IMR-90 (cell line): ENCODE measurements at regions not wholly inside any gene's neighbourhood (a gene's known extent, or its start where the extent isn't known, plus 50 kb on each side); places are given as distances from the start of the nearest gene placed in this dataset.

Experiments used
- ATAC-seq: fragments of 200-7000 bp; cut with Tn5 transposase; 2 replicates; pipeline ENCODE4 v1.9.1; 2020; ENCODE audit warnings: low read depth, mild to moderate bottlenecking, moderate library complexity
- BruUV-seq: library from RNA; stranded (reverse); fragments of 400-500 nt; replicated peaks from 2 replicates; lab custom pipeline; 2021; lab: Mats Ljungman, UMichigan
- CTCF ChIA-PET: fragments of 300-600 bp; formaldehyde crosslinking; extraction: SDS; loops from one replicate; lab custom pipeline; 2021; ENCODE audit warnings: antibody characterized with exemption; lab: Yijun Ruan, JAX
- POLR2A ChIA-PET: fragments of 300-600 bp; sonication (Branson Sonifier 250); formaldehyde crosslinking; loops from one replicate; lab custom pipeline; 2022; ENCODE audit warnings: antibody characterized with exemption; ENCODE audit not compliant: unreplicated experiment; lab: Charles Lee
- DNase-seq: peaks from one replicate; pipeline ENCODE4 v3.0.0; 2013
- H2AFZ ChIP-seq: replicated peaks from 2 replicates; pipeline ENCODE3; 2013; ENCODE audit warnings: low read length, mild to moderate bottlenecking; ENCODE audit not compliant: poor library complexity
- H2AK5ac ChIP-seq: 2 replicates; pipeline ENCODE4 v1.6.1; 2013; ENCODE audit warnings: low read depth, low read length, inconsistent platforms
- H2AK9ac ChIP-seq: replicated peaks from 2 replicates; pipeline ENCODE3; 2013; ENCODE audit warnings: mild to moderate bottlenecking, low read depth, low read length, moderate library complexity; ENCODE audit not compliant: poor library complexity
- H2BK120ac ChIP-seq: 2 replicates; pipeline ENCODE4 v1.6.1; 2013; ENCODE audit warnings: low read depth, low read length, inconsistent platforms
- H2BK15ac ChIP-seq: 3 replicates; pipeline ENCODE4 v1.6.1; 2013; ENCODE audit warnings: low read depth, low read length, inconsistent platforms
- H2BK20ac ChIP-seq: 2 replicates; pipeline ENCODE4 v1.6.1; 2013; ENCODE audit warnings: low read depth, mild to moderate bottlenecking, inconsistent platforms, low read length, moderate library complexity
- H2BK5ac ChIP-seq: 2 replicates; pipeline ENCODE4 v1.6.1; 2013; ENCODE audit warnings: mild to moderate bottlenecking, low read depth, low read length, inconsistent platforms; ENCODE audit not compliant: poor library complexity, severe bottlenecking
- H3K14ac ChIP-seq: replicated peaks from 2 replicates; pipeline ENCODE4 v1.6.1; 2013; ENCODE audit warnings: low read depth, low read length, inconsistent platforms
- H3K18ac ChIP-seq: 2 replicates; pipeline ENCODE4 v1.6.1; 2013; ENCODE audit warnings: low read depth, low read length, control low read depth
- H3K23ac ChIP-seq: 2 replicates; pipeline ENCODE4 v1.6.1; 2013; ENCODE audit warnings: low read depth, low read length, inconsistent platforms
- H3K27ac ChIP-seq: 2 replicates; pipeline ENCODE4 v1.5.1; 2013; ENCODE audit warnings: mild to moderate bottlenecking, control low read depth, low read length; ENCODE audit not compliant: insufficient read depth
- H3K27me3 ChIP-seq: 2 replicates; pipeline ENCODE4 v1.6.1; 2013; ENCODE audit warnings: low read length; ENCODE audit not compliant: control insufficient read depth, insufficient read depth
- H3K36me3 ChIP-seq: 2 replicates; pipeline ENCODE4 v1.6.1; 2013; ENCODE audit warnings: low read length, mixed read lengths; ENCODE audit not compliant: control insufficient read depth, insufficient read depth
- H3K4ac ChIP-seq: 2 replicates; pipeline ENCODE4 v1.6.1; 2013; ENCODE audit warnings: low read depth, low read length, inconsistent platforms
- H3K4me1 ChIP-seq: 2 replicates; pipeline ENCODE4 v1.6.1; 2013; ENCODE audit warnings: low read length, mixed read lengths; ENCODE audit not compliant: control insufficient read depth, insufficient read depth
- H3K4me2 ChIP-seq: 2 replicates; pipeline ENCODE4 v1.6.1; 2013; ENCODE audit warnings: low read depth, mild to moderate bottlenecking, control low read depth, low read length, moderate library complexity
- H3K4me3 ChIP-seq: 2 replicates; pipeline ENCODE4 v1.5.1; 2013; ENCODE audit warnings: low read depth, mild to moderate bottlenecking, control low read depth, low read length, moderate library complexity; ENCODE audit not compliant: insufficient read depth
- H3K56ac ChIP-seq: 2 replicates; pipeline ENCODE4 v1.6.1; 2013; ENCODE audit warnings: low read length, inconsistent platforms; ENCODE audit not compliant: insufficient read depth; ENCODE audit errors: extremely low read depth
- H3K79me1 ChIP-seq, 2 experiments: 2 replicates each; pipeline ENCODE4 v1.6.1; 2013; ENCODE audit warnings: low read length in 2 of 2, inconsistent platforms in 1 of 2, low read depth in 1 of 2
- H3K9ac ChIP-seq: 2 replicates; pipeline ENCODE4 v1.6.1; 2013; ENCODE audit warnings: low read depth, low read length, control low read depth
- H3K9me1 ChIP-seq: 2 replicates; pipeline ENCODE4 v1.6.1; 2013; ENCODE audit warnings: low read length, inconsistent platforms; ENCODE audit not compliant: insufficient read depth
- H3K9me3 ChIP-seq: 2 replicates; pipeline ENCODE4 v1.6.1; 2013; ENCODE audit warnings: low read length; ENCODE audit not compliant: control insufficient read depth, insufficient read depth
- H4K20me1 ChIP-seq: 2 replicates; pipeline ENCODE4 v1.6.1; 2013; ENCODE audit warnings: low read length, inconsistent platforms; ENCODE audit not compliant: insufficient read depth
- H4K5ac ChIP-seq: 2 replicates; pipeline ENCODE4 v1.6.1; 2013; ENCODE audit warnings: mild to moderate bottlenecking, low read depth, low read length, control low read depth
- H4K8ac ChIP-seq, 2 experiments: 2 replicates each; pipeline ENCODE4 v1.6.1; 2013; ENCODE audit warnings: low read depth in 2 of 2, low read length in 2 of 2, control low read depth in 1 of 2, inconsistent platforms in 1 of 2
- H4K91ac ChIP-seq: 2 replicates; pipeline ENCODE4 v1.6.1; 2013; ENCODE audit warnings: low read depth, low read length, inconsistent platforms; ENCODE audit not compliant: insufficient read depth
- RAD21 ChIP-seq: IDR thresholded peaks from 2 replicates; pipeline ENCODE4 v1.6.1; 2012; ENCODE audit warnings: low read length, improper control_type of control experiment
- RFX5 ChIP-seq: IDR thresholded peaks from 2 replicates; pipeline ENCODE4 v1.8.0; 2012; ENCODE audit warnings: low read depth, mild to moderate bottlenecking, low read length, moderate library complexity
- WGBS, 2 experiments: methylation state at CpG; one replicate each; pipeline versions ENCODE4 v1.1.5 to v1.1.7; 2013; ENCODE audit warnings: missing lambda C conversion rate in 2 of 2; ENCODE audit not compliant: insufficient read length in 1 of 2; ENCODE audit errors: extremely low coverage in 2 of 2; 5-methylcytosine and 5-hydroxymethylcytosine counted together
- dilution Hi-C: fragments of 300-500 bp; cut with HindIII; formaldehyde crosslinking; loops from one replicate; pipeline ENCODE4 v1.14.3; 2018; ENCODE audit warnings: low sequenced_read_pairs; ENCODE audit not compliant: unreplicated experiment
- in situ Hi-C: fragments of 300-500 bp; cut with MboI; formaldehyde crosslinking; loops from 3 replicates; pipeline ENCODE4 v1.14.3; 2019; ENCODE audit warnings: low sequenced_read_pairs, inconsistent platforms, mixed read lengths
- intact Hi-C: fragments of 100-400 bp; cut with micrococcal nuclease; formaldehyde crosslinking; loops from 2 replicates; pipeline ENCODE4 v1.10.0; 2022

DNA sequence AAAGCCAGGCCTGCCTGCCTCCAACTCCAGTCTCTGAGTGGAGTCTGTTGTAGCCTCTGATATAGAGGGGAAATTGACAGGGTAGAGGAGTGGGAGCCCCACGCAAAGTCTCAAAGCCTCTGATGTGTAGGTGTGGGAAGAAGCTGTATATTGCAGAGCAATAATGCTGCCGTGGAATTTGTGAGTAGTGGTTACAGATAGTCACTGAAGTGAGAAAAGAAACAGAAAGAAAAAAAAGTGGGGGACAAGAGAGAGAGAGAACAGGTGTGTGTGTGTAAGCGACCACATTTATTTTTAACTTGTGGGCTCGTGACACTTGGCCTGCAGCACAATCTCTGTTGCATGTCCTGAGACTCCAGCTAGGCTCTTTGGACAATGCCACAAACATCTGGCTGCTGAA is 227.8 kb downstream of the NSG2 start:
- TF ChIP-seq RAD21 (no peak), RFX5 (no peak)
- intact Hi-C loops, result no loop called here
- Histone ChIP-seq H3K4ac (no peak overlapping the region), H2BK120ac (no peak overlapping the region), H4K20me1 (no peaks in the 10 kb centered on the region), H3K4me3 (no peak overlapping the region), H4K8ac (no peak overlapping the region), H2AFZ (no peak overlapping the region), H3K9me1 (no peaks in the 10 kb centered on the region), H2BK5ac (no peak overlapping the region), H3K36me3 (no peaks in the 10 kb centered on the region), H2AK5ac (no peak overlapping the region), H3K27me3 (no peaks in the 10 kb centered on the region), H3K56ac (no peak overlapping the region), H3K9me3 (peaks cover 6% of the 10 kb centered on the region), H2BK15ac (no peak overlapping the region), H3K79me1 (no peaks in the 10 kb centered on the region), H3K14ac (no peak overlapping the region), H3K9ac (no peak overlapping the region), H3K4me1 (no peaks in the 10 kb centered on the region), H2BK20ac (no peak overlapping the region), H3K27ac (no peak overlapping the region), H2AK9ac (no peak overlapping the region), H3K23ac (no peak overlapping the region), H4K5ac (no peak overlapping the region), H3K18ac (no peak overlapping the region), H3K4me2 (no peak overlapping the region), H4K91ac (no peak overlapping the region)
- CTCF ChIA-PET, result no interaction called here
- WGBS, 2 experiments, result 28% methylated on average over 2 of the region's 4 CpGs; no CpG with 5 or more reads in 1 of the 2 experiments
- no TSS peak for BruUV-seq
- POLR2A ChIA-PET, result no interaction called here
- ATAC-seq, result no peak
- in situ Hi-C loops, result no loop called here
- dilution Hi-C loops, result no loop called here
- no peak for DNase-seq
